ENCODE measurements at regions not wholly inside any gene's neighbourhood (a gene's known extent, or its start where the extent isn't known, plus 50 kb on each side); places are given as distances from the start of the nearest gene placed in this dataset.
"Not testable (repeated sequence)": the region's sequence is repeated elsewhere in the genome, so short reads cannot be mapped to it uniquely, and the experiment has no call there.

GRCh38 chr2:91422102-91422501 is 2730.6 kb downstream of the RPIA start:
- DNase-seq, result not testable (repeated sequence)

- not testable (repeated sequence) for DNase-seq
Observed at GRCh38 chr2:91427148-91427547, 2735.7 kb downstream of the RPIA start.

- not testable (repeated sequence) for DNase-seq
Observed at GRCh38 chr2:91441932-91442245, 2750.4 kb downstream of the RPIA start.

- no peak for DNase-seq
Observed at GRCh38 chr2:91442246-91442905, 2750.9 kb downstream of the RPIA start.

GRCh38 chr2:91442906-91443729 is 2751.6 kb downstream of the RPIA start:
- DNase-seq, result not testable (repeated sequence)

- DNase-seq, result not testable (repeated sequence)
Observed at GRCh38 chr2:91443730-91444115, 2752.2 kb downstream of the RPIA start.

GRCh38 chr2:91445705-91446104 is 2754.2 kb downstream of the RPIA start:
- not testable (repeated sequence) for DNase-seq

- DNase-seq, result not testable (repeated sequence)
Observed at GRCh38 chr2:91446489-91446888, 2755.0 kb downstream of the RPIA start.

GRCh38 chr2:91446915-91447314 is 2755.4 kb downstream of the RPIA start:
- DNase-seq, result not testable (repeated sequence)

- DNase-seq, result not testable (repeated sequence)
Observed at GRCh38 chr2:91447508-91447907, 2756.0 kb downstream of the RPIA start.

- not testable (repeated sequence) for DNase-seq
Observed at GRCh38 chr2:91462292-91462691, 2770.8 kb downstream of the RPIA start.

- DNase-seq, result not testable (repeated sequence)
Observed at GRCh38 chr2:91463007-91463406, 2771.5 kb downstream of the RPIA start.

GRCh38 chr2:91466780-91467363 is 2775.4 kb downstream of the RPIA start:
- DNase-seq, result not testable (repeated sequence)

GRCh38 chr2:91476244-91476935 is 2784.9 kb downstream of the RPIA start:
- DNase-seq, result not testable (repeated sequence)

GRCh38 chr2:91476936-91477246 is 2785.4 kb downstream of the RPIA start:
- not testable (repeated sequence) for DNase-seq

- not testable (repeated sequence) for DNase-seq
Observed at GRCh38 chr2:91477291-91477690, 2785.8 kb downstream of the RPIA start.

- DNase-seq, result peak; percentile 30
Observed at GRCh38 chr2:91477731-91478672, 2786.5 kb downstream of the RPIA start.

GRCh38 chr2:91478851-91479718 is 2787.6 kb downstream of the RPIA start:
- not testable (repeated sequence) for DNase-seq

GRCh38 chr2:91485226-91485625 is 2793.8 kb downstream of the RPIA start:
- not testable (repeated sequence) for DNase-seq

GRCh38 chr2:91497129-91498064 is 2805.9 kb downstream of the RPIA start:
- DNase-seq, result not testable (repeated sequence)

All from CD4-positive, alpha-beta T cell treated with Interleukin-21 for 1 hour (primary cell).